DMS114 treated with DMSO at 0.1 percent for 48 hours (cell line): ENCODE measurements at regions not wholly inside any gene's neighbourhood (a gene's known extent, or its start where the extent isn't known, plus 50 kb on each side); places are given as distances from the start of the nearest gene placed in this dataset.
"Not testable (repeated sequence)": the region's sequence is repeated elsewhere in the genome, so short reads cannot be mapped to it uniquely, and the experiment has no call there.

Source experiments
- DNase-seq: peaks from one replicate; lab custom pipeline; 2025; ENCODE audit not compliant: unreplicated experiment; lab: John Stamatoyannopoulos, UW

DNA sequence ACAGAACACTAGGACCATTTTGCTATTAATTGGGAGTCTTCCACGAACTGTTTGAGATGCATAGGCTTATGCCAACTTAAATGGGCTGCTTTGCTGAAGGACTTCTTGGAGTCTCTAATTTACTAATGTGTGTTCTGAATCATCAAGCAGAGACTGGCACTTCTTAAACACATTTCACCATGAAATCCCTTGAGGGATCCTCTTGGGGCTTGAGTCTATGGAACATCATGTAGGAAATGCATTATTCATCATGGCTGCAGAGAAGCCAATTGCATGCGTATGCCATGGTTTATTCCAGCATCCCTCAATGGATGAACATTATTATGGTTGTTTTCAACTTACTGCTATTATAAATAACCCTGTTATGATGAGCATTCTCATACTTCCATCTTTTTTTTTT lies 73.4 kb downstream of the FGD2 start:
- no peak for DNase-seq

DNA sequence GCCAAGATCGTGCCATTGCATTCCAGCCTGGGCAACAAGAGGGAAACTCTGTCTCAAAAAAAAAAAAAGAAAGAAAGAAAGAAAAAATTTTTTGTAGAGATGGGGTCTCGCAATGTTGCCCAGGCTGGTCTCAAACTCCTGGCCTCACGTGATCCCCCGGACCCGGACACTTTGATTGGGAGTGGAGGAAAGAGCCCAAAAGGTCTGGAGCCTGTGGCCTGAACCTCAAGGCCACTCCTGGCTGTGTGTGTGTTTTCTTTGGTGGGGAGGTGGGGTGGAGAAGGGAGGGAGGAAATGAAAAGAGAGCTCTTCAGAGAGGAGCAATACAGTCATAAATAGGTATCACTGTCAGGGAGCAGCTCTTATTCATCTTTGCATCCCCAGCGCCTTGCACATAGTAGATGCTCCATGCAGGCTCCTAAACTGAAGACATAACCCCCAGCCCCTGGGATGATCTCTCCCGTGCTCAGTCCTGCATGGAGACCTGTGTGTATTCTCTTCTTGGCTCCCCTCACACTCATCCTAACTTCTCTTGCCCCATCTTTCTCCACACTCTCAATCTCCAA lies 75.7 kb downstream of the FGD2 start:
- no peak for DNase-seq

DNA sequence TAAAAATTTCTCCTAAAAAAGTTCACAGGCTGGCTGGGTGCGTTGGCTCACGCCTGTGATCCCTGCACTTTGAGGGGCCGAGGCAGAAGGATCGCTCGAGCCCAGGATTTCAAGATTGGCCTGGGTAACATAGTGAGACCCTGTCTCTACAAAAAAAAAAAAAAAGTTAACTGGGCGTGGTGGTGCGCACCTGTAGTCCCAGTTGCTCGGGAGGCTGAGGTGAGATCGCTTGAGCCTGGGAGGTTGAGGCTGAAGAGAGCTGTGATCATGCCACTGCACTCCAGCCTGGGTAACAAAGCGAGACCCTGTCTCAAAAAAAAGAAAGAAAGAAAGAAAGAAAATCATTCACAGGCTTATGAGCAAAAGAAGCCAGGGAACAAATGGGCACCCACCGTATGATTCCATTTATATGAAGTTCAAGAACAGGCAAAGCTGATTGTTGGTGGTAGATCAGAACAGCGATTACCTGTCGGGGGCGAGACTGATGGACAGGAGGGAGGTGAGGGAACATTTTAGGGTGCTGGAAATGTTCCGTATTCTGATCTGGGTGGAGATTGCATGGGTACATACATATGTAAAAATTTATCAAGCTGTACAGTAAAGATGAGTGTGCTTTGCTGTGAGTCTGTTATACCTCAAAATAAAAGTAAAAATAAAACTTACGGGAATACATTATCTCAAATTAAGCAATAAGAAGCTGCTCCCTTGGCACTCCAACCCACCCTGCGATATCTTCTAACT lies 77.1 kb downstream of the FGD2 start:
- DNase-seq = no peak

DNA sequence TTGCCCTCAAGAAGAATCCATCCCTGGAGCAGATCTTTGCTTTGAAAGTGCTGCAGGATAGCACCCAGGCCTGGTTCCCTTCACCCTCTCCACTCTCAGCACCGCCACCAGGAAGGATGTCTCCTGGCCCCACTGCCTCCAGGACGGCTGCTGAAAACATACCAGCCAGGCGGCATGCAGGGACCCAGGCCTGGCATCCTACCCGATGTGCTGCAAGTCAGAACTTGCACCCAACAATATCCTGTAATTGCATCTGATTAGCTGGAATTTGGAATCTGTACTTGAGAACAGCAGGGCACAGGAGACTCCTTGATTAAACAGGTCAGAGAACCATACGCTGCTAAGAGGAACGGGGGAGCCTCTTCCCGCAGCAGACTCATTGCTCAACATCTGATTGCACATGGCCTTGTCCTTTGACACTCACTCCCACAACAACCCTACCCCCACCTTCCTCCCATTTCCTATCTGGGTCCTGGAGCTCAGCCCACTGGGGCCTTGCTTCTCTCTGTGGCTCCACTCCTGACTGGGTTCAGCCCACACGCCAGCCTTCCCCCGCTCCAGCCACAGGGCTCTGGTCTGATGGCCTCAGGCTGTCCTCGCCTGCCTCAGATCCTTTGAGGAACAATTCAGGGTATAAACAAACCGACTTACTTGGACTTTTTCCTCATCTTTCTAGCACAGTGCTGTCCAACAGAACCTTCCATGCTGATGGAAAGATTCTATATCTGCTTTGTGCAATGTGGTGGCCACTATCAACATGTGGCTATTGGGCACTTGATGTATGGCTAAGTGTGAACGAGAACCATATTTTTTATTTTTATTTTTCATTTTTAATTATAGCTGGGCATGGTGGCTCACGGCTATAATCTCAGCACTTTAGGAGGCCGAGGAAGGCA lies 78.0 kb downstream of the FGD2 start:
- no peak for DNase-seq

DNA sequence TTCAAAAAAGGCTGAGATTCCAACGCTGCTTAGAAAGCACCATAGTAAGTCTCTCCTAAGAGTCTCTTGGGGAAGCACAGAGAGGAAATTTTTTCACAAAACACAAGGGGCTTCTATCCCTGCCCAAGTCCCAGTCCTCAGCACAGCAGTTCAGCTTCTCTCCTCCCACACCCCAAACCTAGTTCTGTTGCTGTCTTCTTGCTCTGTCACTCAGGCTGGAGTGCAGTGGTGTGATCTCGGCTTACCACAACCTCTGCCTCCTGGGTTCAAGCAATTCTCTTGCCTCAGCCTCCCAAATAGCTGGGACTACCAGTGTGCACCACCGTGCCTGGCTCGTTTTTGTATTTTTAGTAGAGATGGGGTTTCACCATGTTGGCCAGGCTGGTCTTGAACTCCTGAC lies 79.2 kb downstream of the FGD2 start:
- DNase-seq = not testable (repeated sequence)

DNA sequence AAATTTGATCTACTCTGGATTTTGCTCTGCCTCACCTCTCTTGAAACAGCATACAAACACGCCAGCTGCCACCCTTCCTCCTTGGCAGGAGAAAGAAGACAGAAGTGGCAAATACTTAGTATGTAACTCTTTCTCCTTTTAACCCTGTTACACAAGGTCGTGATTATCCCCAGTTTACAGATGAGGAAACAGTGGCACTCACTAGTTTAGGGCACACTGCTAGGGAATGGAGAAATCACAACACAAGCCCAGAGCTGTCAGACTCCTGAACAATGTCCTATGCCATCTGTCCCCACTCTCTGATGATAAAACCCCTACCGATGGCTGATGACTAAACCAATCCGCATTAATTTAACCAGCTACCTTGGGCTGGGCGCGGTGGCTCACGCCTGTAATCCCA lies 79.7 kb downstream of the FGD2 start:
- no peak for DNase-seq

DNA sequence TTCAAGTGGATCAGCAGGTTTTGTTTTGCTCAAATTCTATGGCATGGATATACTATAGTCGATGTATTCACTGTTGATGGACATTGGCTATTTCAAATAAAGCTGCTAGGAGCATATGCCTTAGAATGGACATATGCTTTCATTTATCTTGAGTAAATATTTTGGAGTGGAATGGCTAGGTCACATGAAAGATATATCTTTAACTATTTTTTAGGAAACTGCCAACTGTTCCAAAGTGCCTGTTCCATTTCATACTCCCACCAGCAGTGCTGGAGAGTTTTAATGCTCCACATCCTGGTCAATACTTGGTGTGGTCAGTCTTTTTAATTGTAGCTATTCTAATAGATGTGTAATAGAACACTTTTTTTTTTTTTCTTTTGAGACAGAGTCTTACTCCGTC lies 81.1 kb upstream of the PIM1 start:
- DNase-seq = no peak

DNA sequence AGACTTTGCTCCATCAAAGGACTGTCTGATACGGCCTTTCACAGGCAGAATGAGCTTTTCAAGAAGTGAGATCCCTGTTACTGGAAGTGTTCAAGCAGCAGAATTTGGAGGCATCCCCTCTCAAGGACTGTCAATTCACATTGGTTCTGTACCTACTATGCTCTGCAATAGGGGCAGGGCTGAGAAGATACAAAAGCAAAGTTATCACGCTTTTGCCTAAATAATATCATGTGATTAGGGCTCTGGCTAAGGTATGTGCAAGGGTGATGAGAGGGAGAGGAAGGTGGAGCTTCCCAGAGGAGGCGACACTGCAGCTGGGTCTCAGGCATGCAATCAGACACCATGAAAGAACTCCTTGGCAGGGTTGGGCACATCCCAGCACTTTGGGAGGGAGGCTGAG lies 80.2 kb upstream of the PIM1 start:
- DNase-seq = no peak

DNA sequence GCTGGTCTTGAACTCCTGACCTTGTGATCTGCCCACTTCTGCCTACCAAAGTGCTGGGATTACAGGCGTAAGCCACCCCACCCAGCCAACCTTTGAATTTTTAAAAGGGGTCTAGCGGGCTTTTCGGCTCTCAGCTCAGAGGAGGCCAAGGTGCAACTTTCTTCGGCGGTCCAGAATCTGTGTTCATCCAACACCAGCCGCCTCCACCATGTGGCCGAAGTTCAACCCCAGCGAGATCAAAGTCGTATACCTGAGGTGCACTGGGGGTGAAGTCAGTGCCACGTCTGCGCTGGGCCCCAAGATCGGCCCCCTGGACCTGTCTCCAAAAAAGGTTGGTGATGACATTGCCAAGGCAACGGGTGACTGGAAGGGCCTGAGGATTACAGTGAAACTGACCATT lies 78.8 kb upstream of the PIM1 start:
- not testable (repeated sequence) for DNase-seq

DNA sequence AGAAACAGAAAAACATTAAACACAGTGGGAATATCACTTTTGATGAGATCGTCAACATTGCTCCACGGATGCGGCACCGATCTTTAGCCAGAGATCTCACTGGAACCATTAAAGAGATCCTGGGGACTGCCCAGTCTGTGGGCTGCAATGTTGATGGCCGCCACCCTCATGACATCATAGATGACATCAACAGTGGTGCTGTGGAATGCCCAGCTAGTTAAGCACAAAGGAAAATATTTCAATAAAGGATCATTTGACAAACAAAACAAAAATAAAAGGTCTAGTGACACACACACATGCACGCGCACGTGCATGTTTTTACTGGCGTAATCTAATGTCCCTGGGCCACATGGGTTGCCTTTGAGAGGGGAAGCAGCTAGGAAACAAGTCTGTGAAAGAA lies 78.4 kb upstream of the PIM1 start:
- DNase-seq = not testable (repeated sequence)

DNA sequence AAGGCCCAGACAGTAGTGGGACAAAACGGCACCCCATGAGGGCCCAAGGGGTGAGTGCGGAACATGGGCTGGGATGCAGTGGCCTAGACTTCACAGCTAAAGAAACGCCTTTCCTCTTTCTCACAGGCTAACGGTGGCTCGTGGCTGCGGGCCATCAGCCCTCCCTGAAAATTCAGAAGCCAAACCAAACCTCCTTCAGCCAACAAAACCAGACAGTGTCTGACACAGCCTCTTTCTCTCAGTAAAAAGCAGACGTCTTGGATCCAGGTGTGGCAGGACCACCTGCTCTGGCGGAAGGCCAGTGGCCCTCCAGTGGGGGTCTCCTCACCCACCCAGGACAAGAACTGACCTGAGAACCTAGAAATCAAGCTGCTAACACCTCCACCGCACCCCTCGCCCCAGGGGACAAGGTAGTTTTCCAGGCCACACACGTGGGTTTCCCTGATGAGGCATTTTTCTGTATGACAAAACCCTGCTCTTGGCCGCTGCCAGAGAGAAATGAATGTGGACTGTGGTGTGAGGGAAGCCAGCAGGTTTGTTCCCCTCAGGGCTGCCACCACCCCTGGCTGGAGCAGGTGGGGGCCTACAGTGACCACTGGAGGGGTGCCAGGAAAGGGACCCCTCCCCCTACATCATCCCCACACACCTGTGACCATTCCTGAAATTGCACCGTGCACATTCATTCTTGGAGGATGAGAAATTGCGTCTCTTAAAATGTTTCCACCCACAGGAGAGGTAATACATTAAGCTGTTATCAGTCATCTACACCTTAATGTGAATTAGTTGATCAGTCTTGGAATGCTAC lies 76.8 kb upstream of the PIM1 start:
- DNase-seq = no peak

DNA sequence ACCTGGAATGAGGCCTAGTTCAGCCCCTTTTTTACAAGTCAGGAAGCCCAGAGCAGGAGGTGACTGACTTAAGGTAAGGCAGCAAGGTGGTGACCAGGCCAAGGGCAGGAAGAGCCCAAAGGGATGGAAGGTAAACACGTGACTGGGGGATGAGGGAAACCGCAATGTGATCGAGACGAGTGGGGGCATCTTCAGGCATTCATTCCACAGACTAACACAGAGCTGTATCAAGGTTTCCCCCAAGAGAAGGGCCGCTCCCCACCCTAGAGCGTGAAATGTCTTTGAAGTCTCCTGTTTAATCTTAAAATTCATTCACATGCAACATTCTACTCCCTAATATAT lies 76.3 kb upstream of the PIM1 start:
- no peak for DNase-seq

DNA sequence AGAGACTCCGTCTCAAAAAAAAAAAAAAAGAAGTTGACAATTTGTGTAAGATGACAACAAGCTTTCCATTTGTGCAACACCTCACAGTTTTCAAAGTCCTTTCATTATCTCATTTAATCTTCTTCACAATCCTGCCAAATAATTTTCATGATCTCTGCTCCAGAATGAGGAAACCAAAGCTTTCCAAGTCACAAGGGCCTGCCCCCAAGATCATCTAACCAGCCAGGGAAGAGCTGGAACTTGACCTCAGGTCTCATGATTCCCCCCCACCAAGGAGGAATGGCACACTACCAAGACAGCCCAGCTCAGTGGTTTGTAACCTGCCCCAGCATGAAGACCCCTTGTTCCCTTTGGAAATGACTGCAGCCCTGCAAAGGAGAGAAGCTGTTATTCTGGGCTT lies 74.0 kb upstream of the PIM1 start:
- no peak for DNase-seq

DNA sequence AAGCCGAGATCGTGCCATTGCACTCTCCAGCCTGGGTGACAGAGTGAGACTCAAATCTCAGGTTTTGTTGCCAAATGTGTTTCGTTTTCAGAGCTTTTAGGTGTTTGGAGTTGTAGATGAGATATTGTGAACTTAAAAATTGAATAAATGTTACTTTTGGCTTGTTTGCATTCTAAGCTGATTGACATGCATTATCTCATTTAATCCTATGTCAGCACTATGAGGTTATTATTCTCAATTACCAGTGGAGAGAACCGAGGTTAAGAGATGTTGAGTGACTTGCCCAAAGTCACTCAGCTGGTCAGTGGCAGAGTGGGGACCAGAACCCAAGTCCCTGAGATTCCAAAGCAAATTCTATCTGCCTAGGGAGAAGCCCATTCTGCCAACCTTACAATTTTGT lies 72.6 kb upstream of the PIM1 start:
- DNase-seq = no peak

DNA sequence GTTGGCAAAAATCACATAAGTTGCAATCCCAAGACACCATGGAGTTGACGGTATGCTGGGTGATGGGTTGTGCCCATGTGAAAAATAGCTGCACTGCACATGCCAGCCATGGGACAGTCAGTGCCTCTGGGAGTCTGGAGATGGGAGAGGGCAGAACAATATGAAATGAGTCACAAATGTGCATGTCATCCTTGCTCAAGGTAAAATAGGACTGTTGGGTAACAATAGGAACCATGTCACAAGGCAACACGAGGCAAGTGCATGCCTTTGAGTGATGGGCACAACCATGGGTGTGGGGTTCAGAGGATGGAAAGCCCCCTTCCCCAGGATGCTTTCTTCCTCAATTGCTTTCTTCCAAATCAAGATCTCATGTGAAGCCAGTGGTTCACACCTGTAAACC lies 70.5 kb upstream of the PIM1 start:
- DNase-seq = no peak

DNA sequence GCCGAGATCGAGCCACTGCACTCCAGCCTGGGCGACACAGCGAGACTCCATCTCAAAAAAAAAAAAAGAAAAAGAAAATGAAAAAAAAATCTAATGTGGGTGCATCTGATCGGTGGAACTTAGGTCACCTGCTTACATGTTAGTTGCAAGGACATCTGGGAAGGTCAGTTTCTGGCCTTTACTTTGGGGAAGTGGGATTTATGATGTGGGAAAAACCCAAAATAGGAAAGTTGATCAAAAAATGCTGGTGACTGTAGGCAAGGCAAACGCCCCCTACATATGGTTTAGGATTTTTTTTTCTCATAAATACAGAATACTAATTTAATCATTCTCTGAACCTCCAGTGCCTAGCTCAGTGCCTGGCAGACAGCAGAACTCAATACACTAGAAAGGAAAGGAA lies 69.2 kb upstream of the PIM1 start:
- no peak for DNase-seq

DNA sequence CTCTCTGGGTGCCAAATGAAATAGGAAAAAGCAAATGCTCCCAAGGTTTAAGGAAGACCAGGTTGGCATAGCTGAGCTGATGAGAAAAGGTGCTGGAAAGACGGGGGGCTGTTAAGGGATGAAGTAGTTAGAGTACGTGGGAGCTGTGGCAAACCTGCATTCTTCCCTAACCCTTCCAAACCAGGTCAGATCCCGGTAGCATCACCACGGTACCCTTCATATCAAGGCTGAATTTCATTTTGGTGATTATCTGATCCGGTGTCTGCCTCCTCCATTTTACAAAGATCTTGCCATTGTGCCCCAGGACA lies 68.0 kb upstream of the PIM1 start:
- no peak for DNase-seq

DNA sequence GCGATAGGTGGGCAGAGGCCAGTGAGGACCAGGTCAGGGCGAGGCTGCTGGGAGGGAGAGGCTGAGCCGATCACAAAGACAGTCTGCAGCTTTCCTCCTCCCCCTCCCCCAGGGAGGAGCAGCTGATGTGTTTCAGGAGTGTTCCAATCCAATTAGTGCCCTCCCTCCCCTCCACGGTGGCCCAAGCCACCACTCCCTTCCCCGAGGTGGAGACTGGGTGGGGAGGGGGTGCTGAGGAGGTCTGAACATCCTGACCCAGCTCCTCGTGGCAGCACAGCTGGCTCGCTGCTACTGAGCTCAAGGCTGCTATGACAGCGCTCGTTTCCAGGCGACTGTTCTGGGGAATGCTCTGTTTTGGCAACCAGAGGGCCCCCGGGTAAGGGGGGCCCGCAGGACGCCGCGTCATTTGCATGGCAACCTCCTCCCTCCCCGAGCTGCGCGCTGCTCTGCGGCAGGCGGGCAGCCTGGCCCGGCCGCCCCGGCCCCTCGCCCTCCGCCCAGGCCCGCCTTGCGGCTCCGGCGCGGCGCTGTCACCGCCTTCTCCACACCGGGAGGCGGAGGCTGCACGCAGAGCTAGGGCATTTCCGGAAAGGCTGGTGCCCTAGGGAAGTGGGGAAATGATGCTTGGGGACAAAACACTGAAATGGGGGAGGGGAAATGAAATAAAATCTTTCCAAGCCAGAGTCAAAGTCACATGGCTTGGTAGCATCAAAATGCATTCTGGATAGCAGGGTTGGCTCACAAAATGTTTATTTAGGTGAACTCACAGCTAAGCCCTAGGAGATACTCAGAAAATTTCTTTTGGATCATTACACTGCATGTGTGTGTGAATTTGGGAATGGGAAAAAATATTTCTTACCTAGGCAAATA lies 67.4 kb upstream of the PIM1 start:
- peak; percentile 65 for DNase-seq

DNA sequence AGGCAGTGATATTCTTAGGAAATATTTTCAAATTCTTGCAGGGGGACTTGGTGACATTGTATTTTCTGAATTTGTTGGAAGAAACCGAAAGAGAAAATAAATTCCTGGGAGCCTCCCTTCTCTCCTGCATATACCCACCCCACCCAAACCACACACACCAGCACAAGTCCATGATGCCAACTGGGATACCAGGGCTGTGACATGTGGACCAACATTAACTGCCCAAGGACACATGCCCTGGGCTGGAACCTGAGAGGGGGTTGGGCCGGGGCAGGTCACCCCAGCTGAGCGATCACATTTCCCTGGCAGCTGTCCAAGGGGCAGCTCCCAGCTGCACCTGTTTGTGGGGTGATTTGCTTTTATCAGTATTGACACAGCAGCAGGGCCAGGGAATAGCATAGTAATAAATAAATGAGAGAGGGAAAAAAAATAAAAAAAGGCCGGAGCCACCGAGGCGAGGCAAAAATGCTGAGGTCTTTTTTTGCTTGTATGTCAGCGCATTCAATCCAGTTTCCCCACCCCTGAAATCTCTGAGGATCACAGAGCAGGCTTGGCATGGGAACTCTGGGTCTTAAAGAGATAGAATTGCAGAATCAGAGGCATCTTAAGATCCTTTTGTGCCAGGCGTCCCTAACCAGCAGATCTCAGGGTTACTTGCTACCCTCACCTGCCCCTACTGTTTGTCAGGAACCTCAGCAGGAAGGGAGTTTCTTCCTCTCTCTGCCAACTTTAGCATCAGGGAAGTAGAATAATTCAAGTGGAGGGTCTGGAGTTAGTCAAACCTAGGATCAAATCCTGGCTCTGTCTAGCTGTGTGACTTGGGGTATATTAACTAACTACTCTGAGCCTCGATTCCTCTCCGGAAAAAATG lies 66.5 kb upstream of the PIM1 start:
- DNase-seq = no peak

DNA sequence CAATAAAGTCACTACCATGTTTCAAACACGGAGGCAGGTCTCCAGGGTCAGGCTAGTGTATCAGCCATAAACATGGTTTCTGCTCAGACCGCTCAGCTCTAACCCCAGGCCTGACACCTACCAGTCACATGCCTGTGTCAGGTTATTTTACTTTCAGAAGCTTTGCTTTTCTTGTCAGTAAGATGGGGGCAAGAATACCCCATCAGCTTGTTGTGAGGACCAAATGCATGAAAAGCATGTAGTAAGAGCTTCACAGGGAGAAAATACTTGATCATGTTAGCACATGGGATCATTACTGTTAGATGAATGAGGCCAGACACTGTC lies 65.2 kb upstream of the PIM1 start:
- DNase-seq = no peak
